Mucosa of descending colon (tissue), 3 donors: ENCODE measurements at regions not wholly inside any gene's neighbourhood (a gene's known extent, or its start where the extent isn't known, plus 50 kb on each side); places are given as distances from the start of the nearest gene placed in this dataset.

Source experiments
- ATAC-seq: fragments of 200-7000 bp; cut with Tn5 transposase; one replicate; pipeline ENCODE4 v1.9.1; 2020; ENCODE audit warnings: mild to moderate bottlenecking, moderate library complexity
- DNase-seq, 3 donors: peaks; one replicate each; pipeline ENCODE4 v3.0.0-alpha.2; 2020
- H3K36me3 ChIP-seq: fragments of 200-600 bp; one replicate; pipeline ENCODE4 v1.8.0; 2021; ENCODE audit warnings: low read depth, mild to moderate bottlenecking
- H3K4me1 ChIP-seq: fragments of 200-600 bp; one replicate; pipeline ENCODE4 v1.8.0; 2021; ENCODE audit warnings: low read depth, mild to moderate bottlenecking
- H3K4me3 ChIP-seq: fragments of 200-600 bp; one replicate; pipeline ENCODE4 v1.8.0; 2021; ENCODE audit warnings: mild to moderate bottlenecking
- H3K9me3 ChIP-seq: fragments of 200-600 bp; one replicate; pipeline ENCODE4 v1.8.0; 2021; ENCODE audit warnings: mild to moderate bottlenecking
- CTCF ChIP-seq: fragments of 200-600 bp; IDR thresholded peaks from one replicate; pipeline ENCODE4 v1.8.0; 2022; ENCODE audit warnings: antibody characterized with exemption, mild to moderate bottlenecking
- intact Hi-C, 2 donors: fragments of 100-400 bp; cut with DNase I in 1 of 2; cut with micrococcal nuclease in 1 of 2; formaldehyde crosslinking; loops; one replicate each; pipeline versions ENCODE4 v1.11.0 to v1.11.1; 2022; cut with DNase I, micrococcal nuclease
- donor health status: DM: no; HTN: no; CAD: no; lungs with moderate emphysema.
- donor health status: DM: no; HTN: no; CAD: no.
- donor health status: DM: no; HTN: yes; CAD: no.

- ATAC-seq (no peak), DNase-seq (no peak)
- no peak for TF ChIP-seq CTCF
- Histone ChIP-seq H3K36me3 (no peaks in the 10 kb centered on the region), H3K4me1 (no peaks in the 10 kb centered on the region), H3K4me3 (no peak overlapping the region), H3K9me3 (no peaks in the 10 kb centered on the region)
- intact Hi-C loops, result no loop called here
These were observed 149.3 kb downstream of the TGFB2 start for GRCh38 chr1:218494449-218494852.

GRCh38 chr1:218495931-218496330 is 150.8 kb downstream of the TGFB2 start:
- H3K4me1 ChIP-seq, result no peaks in the 10 kb centered on the region
- no peaks in the 10 kb centered on the region for H3K9me3 ChIP-seq
- no peak for DNase-seq
- no peak for TF ChIP-seq CTCF
- intact Hi-C loops, result no loop called here
- H3K4me3 ChIP-seq, result no peak overlapping the region
- ATAC-seq, result no peak
- H3K36me3 ChIP-seq, result no peaks in the 10 kb centered on the region

DNA sequence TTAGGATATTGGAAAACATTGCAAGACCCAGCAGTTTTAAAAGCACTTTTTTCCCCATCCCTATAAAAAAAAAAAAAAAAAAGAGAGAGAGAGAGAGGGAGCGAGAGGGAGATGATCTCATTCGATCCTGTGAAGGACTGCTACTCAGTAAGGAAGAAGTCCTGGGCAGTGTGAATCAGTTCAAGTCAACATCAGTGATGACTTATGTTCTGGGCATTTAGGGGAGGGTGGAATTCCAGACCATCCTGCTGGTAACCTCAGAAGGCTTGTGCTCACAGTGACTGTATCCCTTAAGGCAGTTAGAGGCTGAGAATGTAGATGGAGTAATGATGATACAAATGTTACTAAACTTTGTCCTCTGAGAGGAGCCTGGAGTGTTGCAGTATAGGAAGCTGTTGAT is 151.4 kb downstream of the TGFB2 start:
- no peak for TF ChIP-seq CTCF
- Histone ChIP-seq H3K4me3 (no peak overlapping the region), H3K9me3 (no peaks in the 10 kb centered on the region), H3K36me3 (no peaks in the 10 kb centered on the region), H3K4me1 (no peaks in the 10 kb centered on the region)
- DNase-seq (no peak), ATAC-seq (no peak)
- intact Hi-C loops, result no loop called here

DNA sequence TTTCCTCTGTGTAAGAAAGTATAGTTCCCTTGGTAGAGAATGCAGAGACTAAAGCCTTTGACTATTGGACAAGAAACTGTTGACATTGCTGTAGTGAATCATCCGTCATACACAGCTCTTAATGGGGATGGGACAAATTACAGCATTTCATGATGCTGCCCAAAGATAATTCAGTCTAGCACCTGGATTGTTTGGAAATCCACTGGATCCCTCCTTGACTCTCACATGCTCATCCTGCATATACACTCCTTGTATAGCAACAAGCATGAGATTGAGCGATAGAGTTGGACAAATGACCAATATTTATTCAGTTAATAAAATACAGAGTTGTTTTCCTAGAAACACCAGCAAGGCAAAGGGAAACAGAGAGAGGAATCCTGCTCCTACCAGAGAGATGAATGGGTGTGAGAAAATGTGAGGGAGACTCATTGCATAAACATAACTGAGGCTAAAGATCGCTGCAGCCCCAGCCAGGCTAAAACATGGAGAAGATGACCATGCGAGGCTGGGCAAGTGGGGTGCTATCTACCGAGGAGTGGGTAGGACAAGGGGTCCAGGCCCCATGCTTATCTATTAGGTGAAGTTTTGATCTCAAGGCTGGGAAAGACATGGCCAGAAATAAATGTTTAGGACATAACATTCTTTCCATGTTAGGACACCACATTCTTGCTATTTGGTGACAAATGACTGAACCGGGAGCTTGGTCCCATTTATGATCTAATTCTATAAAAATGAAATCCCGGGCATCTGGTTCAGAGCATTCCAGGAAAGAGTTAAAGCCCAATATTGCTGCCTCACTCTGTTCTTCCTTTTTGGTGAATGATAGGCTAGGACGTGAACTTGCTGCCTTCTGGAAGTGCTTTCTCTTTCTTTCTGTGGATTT is 153.2 kb downstream of the TGFB2 start:
- ATAC-seq (no peak), DNase-seq (no peak)
- intact Hi-C loops, result no loop called here
- Histone ChIP-seq H3K36me3 (no peaks in the 10 kb centered on the region), H3K9me3 (no peaks in the 10 kb centered on the region), H3K4me1 (no peaks in the 10 kb centered on the region), H3K4me3 (no peak overlapping the region)
- TF ChIP-seq CTCF, result no peak

DNA sequence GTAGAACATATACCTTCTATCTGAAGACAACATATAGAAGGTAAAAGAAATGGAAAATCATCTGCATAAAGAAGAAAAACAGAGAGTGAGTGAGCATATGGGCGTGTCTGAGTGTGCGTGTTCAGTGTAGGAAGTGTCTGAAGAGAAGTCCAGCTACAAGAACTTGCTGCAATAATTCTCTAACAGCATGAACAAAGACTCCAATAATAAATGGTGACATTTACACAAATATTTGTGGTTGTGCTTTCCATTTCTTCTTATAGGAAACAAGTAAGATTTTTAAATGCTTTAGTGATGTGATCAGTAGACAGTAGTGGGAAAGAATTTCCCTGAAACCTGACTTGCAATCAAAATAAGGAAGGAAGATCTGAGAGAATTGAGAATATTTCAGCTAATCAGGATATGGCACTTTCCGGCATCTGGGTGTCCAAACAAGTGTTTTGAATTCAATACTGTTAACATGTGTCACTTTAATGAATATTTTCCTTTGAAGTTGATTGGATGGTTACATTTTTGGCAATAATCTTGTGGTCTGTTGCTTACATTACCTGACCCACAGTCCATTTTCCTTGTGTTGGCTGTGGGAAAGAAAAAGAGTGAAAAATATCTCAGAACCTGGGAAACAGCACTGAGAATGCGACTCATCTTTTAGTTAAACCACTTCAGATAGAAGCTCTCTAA is 154.0 kb downstream of the TGFB2 start:
- TF ChIP-seq CTCF, result no peak
- ATAC-seq (no peak), DNase-seq (no peak)
- Histone ChIP-seq H3K4me1 (no peaks in the 10 kb centered on the region), H3K4me3 (no peak overlapping the region), H3K9me3 (no peaks in the 10 kb centered on the region), H3K36me3 (no peaks in the 10 kb centered on the region)
- intact Hi-C loops, result no loop called here
